ENCODE measurements at regions not wholly inside any gene's neighbourhood (a gene's known extent, or its start where the extent isn't known, plus 50 kb on each side); places are given as distances from the start of the nearest gene placed in this dataset.

DNA sequence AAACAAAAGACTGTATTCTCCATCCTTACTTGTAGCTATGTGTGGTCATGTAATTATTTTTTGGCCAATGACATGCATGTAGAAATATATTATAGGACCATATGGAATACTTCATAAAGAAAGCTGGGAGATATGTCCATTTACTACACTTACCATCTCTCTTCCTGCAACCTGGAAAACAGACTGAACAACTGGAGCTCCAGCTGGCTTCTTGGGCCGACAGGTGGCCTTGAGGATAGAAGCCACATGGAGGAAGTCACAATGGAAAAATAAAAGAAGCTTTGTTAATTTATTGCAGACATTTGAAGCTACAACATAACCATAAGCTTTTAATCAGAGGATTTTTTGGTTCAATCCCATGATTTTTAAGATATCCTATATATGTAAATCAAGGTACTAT is 167.9 kb upstream of the CBLB start:
- no peak for TF ChIP-seq EZH2 (IDR thresholded peaks at IDR 0.05; ENCODE audit: low read depth, unreplicated experiment)
- no peak for TF ChIP-seq ZNF114 (CRISPR knock-in tag; IDR thresholded peaks at IDR 0.05)
- TF ChIP-seq, protein P1, sequence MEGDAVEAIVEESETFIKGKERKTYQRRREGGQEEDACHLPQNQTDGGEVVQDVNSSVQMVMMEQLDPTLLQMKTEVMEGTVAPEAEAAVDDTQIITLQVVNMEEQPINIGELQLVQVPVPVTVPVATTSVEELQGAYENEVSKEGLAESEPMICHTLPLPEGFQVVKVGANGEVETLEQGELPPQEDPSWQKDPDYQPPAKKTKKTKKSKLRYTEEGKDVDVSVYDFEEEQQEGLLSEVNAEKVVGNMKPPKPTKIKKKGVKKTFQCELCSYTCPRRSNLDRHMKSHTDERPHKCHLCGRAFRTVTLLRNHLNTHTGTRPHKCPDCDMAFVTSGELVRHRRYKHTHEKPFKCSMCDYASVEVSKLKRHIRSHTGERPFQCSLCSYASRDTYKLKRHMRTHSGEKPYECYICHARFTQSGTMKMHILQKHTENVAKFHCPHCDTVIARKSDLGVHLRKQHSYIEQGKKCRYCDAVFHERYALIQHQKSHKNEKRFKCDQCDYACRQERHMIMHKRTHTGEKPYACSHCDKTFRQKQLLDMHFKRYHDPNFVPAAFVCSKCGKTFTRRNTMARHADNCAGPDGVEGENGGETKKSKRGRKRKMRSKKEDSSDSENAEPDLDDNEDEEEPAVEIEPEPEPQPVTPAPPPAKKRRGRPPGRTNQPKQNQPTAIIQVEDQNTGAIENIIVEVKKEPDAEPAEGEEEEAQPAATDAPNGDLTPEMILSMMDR (conservative IDR thresholded peaks at IDR 0.05; ENCODE audit: low read depth in 2 of 2): no peak
- no peak for TF ChIP-seq EZH2phosphoT487 (IDR thresholded peaks at IDR 0.05; ENCODE audit: unreplicated experiment)
- TF ChIP-seq, protein P2, sequence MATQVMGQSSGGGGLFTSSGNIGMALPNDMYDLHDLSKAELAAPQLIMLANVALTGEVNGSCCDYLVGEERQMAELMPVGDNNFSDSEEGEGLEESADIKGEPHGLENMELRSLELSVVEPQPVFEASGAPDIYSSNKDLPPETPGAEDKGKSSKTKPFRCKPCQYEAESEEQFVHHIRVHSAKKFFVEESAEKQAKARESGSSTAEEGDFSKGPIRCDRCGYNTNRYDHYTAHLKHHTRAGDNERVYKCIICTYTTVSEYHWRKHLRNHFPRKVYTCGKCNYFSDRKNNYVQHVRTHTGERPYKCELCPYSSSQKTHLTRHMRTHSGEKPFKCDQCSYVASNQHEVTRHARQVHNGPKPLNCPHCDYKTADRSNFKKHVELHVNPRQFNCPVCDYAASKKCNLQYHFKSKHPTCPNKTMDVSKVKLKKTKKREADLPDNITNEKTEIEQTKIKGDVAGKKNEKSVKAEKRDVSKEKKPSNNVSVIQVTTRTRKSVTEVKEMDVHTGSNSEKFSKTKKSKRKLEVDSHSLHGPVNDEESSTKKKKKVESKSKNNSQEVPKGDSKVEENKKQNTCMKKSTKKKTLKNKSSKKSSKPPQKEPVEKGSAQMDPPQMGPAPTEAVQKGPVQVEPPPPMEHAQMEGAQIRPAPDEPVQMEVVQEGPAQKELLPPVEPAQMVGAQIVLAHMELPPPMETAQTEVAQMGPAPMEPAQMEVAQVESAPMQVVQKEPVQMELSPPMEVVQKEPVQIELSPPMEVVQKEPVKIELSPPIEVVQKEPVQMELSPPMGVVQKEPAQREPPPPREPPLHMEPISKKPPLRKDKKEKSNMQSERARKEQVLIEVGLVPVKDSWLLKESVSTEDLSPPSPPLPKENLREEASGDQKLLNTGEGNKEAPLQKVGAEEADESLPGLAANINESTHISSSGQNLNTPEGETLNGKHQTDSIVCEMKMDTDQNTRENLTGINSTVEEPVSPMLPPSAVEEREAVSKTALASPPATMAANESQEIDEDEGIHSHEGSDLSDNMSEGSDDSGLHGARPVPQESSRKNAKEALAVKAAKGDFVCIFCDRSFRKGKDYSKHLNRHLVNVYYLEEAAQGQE (IDR thresholded peaks at IDR 0.05; ENCODE audit: unreplicated experiment): no peak
- TF ChIP-seq, protein P3, sequence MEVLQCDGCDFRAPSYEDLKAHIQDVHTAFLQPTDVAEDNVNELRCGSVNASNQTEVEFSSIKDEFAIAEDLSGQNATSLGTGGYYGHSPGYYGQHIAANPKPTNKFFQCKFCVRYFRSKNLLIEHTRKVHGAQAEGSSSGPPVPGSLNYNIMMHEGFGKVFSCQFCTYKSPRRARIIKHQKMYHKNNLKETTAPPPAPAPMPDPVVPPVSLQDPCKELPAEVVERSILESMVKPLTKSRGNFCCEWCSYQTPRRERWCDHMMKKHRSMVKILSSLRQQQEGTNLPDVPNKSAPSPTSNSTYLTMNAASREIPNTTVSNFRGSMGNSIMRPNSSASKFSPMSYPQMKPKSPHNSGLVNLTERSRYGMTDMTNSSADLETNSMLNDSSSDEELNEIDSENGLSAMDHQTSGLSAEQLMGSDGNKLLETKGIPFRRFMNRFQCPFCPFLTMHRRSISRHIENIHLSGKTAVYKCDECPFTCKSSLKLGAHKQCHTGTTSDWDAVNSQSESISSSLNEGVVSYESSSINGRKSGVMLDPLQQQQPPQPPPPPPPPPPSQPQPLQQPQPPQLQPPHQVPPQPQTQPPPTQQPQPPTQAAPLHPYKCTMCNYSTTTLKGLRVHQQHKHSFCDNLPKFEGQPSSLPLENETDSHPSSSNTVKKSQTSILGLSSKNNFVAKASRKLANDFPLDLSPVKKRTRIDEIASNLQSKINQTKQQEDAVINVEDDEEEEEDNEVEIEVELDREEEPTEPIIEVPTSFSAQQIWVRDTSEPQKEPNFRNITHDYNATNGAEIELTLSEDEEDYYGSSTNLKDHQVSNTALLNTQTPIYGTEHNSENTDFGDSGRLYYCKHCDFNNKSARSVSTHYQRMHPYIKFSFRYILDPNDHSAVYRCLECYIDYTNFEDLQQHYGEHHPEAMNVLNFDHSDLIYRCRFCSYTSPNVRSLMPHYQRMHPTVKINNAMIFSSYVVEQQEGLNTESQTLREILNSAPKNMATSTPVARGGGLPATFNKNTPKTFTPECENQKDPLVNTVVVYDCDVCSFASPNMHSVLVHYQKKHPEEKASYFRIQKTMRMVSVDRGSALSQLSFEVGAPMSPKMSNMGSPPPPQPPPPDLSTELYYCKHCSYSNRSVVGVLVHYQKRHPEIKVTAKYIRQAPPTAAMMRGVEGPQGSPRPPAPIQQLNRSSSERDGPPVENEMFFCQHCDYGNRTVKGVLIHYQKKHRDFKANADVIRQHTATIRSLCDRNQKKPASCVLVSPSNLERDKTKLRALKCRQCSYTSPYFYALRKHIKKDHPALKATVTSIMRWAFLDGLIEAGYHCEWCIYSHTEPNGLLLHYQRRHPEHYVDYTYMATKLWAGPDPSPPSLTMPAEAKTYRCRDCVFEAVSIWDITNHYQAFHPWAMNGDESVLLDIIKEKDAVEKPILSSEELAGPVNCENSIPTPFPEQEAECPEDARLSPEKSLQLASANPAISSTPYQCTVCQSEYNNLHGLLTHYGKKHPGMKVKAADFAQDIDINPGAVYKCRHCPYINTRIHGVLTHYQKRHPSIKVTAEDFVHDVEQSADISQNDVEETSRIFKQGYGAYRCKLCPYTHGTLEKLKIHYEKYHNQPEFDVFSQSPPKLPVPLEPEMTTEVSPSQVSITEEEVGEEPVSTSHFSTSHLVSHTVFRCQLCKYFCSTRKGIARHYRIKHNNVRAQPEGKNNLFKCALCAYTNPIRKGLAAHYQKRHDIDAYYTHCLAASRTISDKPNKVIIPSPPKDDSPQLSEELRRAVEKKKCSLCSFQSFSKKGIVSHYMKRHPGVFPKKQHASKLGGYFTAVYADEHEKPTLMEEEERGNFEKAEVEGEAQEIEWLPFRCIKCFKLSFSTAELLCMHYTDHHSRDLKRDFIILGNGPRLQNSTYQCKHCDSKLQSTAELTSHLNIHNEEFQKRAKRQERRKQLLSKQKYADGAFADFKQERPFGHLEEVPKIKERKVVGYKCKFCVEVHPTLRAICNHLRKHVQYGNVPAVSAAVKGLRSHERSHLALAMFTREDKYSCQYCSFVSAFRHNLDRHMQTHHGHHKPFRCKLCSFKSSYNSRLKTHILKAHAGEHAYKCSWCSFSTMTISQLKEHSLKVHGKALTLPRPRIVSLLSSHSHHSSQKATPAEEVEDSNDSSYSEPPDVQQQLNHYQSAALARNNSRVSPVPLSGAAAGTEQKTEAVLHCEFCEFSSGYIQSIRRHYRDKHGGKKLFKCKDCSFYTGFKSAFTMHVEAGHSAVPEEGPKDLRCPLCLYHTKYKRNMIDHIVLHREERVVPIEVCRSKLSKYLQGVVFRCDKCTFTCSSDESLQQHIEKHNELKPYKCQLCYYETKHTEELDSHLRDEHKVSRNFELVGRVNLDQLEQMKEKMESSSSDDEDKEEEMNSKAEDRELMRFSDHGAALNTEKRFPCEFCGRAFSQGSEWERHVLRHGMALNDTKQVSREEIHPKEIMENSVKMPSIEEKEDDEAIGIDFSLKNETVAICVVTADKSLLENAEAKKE (CRISPR knock-in tag; IDR thresholded peaks at IDR 0.05): no peak
- no peak for TF ChIP-seq JUNB (IDR thresholded peaks at IDR 0.05; ENCODE audit: unreplicated experiment)
- TF ChIP-seq, protein P4, sequence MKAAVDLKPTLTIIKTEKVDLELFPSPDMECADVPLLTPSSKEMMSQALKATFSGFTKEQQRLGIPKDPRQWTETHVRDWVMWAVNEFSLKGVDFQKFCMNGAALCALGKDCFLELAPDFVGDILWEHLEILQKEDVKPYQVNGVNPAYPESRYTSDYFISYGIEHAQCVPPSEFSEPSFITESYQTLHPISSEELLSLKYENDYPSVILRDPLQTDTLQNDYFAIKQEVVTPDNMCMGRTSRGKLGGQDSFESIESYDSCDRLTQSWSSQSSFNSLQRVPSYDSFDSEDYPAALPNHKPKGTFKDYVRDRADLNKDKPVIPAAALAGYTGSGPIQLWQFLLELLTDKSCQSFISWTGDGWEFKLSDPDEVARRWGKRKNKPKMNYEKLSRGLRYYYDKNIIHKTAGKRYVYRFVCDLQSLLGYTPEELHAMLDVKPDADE (IDR thresholded peaks at IDR 0.05): no peak
- TF ChIP-seq ZNF331 (CRISPR knock-in tag; IDR thresholded peaks at IDR 0.05; ENCODE audit: low read depth): no peak
- TF ChIP-seq POLR2AphosphoS5 (IDR thresholded peaks at IDR 0.05; ENCODE audit: low read depth): no peak
- TF ChIP-seq CREB1 (CRISPR knock-in tag; IDR thresholded peaks at IDR 0.05; ENCODE audit: low read depth): no peak
- TF ChIP-seq STAT1 (IDR thresholded peaks at IDR 0.05; ENCODE audit: unreplicated experiment): no peak
- no peak for TF ChIP-seq NANOG (IDR thresholded peaks at IDR 0.05; ENCODE audit: borderline replicate concordance)
- Histone ChIP-seq H3K4me1 (ENCODE audit: insufficient read depth) (no peaks in the 10 kb centered on the region), H3K27ac (ENCODE audit: low read depth) (no peak overlapping the region), H2AFZ (no peak overlapping the region), H3K36me3 (ENCODE audit: insufficient read depth) (no peaks in the 10 kb centered on the region), H3K79me2 (replicated peaks; ENCODE audit: insufficient read depth) (no peaks in the 10 kb centered on the region), H3K27me3 (ENCODE audit: insufficient read depth) (no peaks in the 10 kb centered on the region), H3K4me2 (no peak overlapping the region), H3F3A (replicated peaks; ENCODE audit: low read depth) (no peaks in the 10 kb centered on the region), H4K20me1 (replicated peaks; ENCODE audit: insufficient read depth) (no peaks in the 10 kb centered on the region), H3K4me3 (no peak overlapping the region), H3K9me2 (ENCODE audit: insufficient read depth) (no peaks in the 10 kb centered on the region)
- no peak for DNase-seq (ENCODE audit: low spot score)
- Mint-ChIP-seq H3K4me3 (no peak overlapping the region), H3K4me1 (no peaks in the 10 kb centered on the region), H3K27me3 (ENCODE audit: insufficient read depth, low read depth, poor library complexity) (peaks cover 3% of the 10 kb centered on the region), H3K9me3 (no peaks in the 10 kb centered on the region), H3K36me3 (ENCODE audit: low read depth) (no peaks in the 10 kb centered on the region; the same call in 2 of the 3 replicates), H3K27ac (no peak overlapping the region)
- no peak for ATAC-seq

Measured in GM23338 (cell line).